H1 (cell line): ENCODE measurements at regions not wholly inside any gene's neighbourhood (a gene's known extent, or its start where the extent isn't known, plus 50 kb on each side); places are given as distances from the start of the nearest gene placed in this dataset.

Source experiments
- CTCF ChIA-PET: fragments of 300-600 bp; sonication (Branson Sonifier 250); formaldehyde crosslinking; loops from one replicate; lab custom pipeline; 2021; ENCODE audit not compliant: partially characterized antibody; lab: Charles Lee
- POLR2A ChIA-PET: fragments of 300-600 bp; sonication (Branson Sonifier 250); formaldehyde crosslinking; loops from one replicate; lab custom pipeline; 2021; ENCODE audit warnings: inconsistent platforms; ENCODE audit not compliant: partially characterized antibody; lab: Charles Lee
- DNase-seq, 2 experiments: peaks; one replicate each; pipeline versions ENCODE4 v3.0.0 to v3.0.0-alpha.2; 2010 to 2022; ENCODE audit warnings: low spot score in 2 of 2, low read depth in 1 of 2, mixed read lengths in 1 of 2
- FAIRE-seq: peaks from 2 replicates; lab custom pipeline; 2011; peaks lifted over from hg19 to GRCh38; lab: Jason Lieb, UNC
- H2AFZ ChIP-seq: 2 replicates; pipeline ENCODE4 v1.8.1; 2012; ENCODE audit warnings: low read length, inconsistent platforms
- H2AK5ac ChIP-seq: 2 replicates; pipeline ENCODE4 v1.6.1; 2013; ENCODE audit warnings: low read depth, low read length
- H2BK120ac ChIP-seq: replicated peaks from 2 replicates; pipeline ENCODE3; 2013; ENCODE audit warnings: low read depth, low read length, inconsistent platforms
- H2BK12ac ChIP-seq: 2 replicates; pipeline ENCODE4 v1.6.1; 2013; ENCODE audit warnings: low read depth, low read length
- H2BK15ac ChIP-seq: 2 replicates; pipeline ENCODE4 v1.6.1; 2013; ENCODE audit warnings: low read length
- H2BK20ac ChIP-seq: 2 replicates; pipeline ENCODE4 v1.6.1; 2013; ENCODE audit warnings: low read length
- H2BK5ac ChIP-seq: 2 replicates; pipeline ENCODE4 v1.6.1; 2013; ENCODE audit warnings: low read depth, low read length
- H3K14ac ChIP-seq: 2 replicates; pipeline ENCODE4 v1.6.1; 2013; ENCODE audit warnings: inconsistent platforms; ENCODE audit not compliant: insufficient read length
- H3K18ac ChIP-seq: 2 replicates; pipeline ENCODE4 v1.6.1; 2013; ENCODE audit warnings: low read length; ENCODE audit errors: extremely low read depth
- H3K23ac ChIP-seq: 2 replicates; pipeline ENCODE4 v1.6.1; 2013; ENCODE audit warnings: inconsistent platforms; ENCODE audit not compliant: insufficient read length
- H3K23me2 ChIP-seq: 2 replicates; pipeline ENCODE4 v1.6.1; 2013; ENCODE audit warnings: low read depth, low read length
- H3K27ac ChIP-seq: 2 replicates; pipeline ENCODE4 v1.6.1; 2011; ENCODE audit warnings: low read depth, low read length, inconsistent platforms
- H3K27me3 ChIP-seq, 4 experiments: replicated peaks in 1 of 4; 1 replicate in 1 of 4; 2 replicates in 3 of 4; pipeline versions ENCODE4 v1.6.1 to v1.8.1; 2011 to 2013; ENCODE audit warnings: low read length in 3 of 4, mild to moderate bottlenecking in 3 of 4, inconsistent platforms in 2 of 4, mixed read lengths in 2 of 4, moderate library complexity in 1 of 4; ENCODE audit not compliant: control insufficient read depth in 3 of 4, insufficient read depth in 3 of 4; ENCODE audit errors: extremely low read depth in 1 of 4
- H3K36me3 ChIP-seq, 4 experiments: 2 replicates each; pipeline versions ENCODE4 v1.6.1 to v1.8.1; 2011 to 2013; ENCODE audit warnings: mild to moderate bottlenecking in 4 of 4, low read length in 3 of 4, moderate library complexity in 2 of 4, control low read depth in 1 of 4, inconsistent platforms in 1 of 4; ENCODE audit not compliant: insufficient read depth in 4 of 4, control insufficient read depth in 2 of 4
- H3K4ac ChIP-seq: replicated peaks from 2 replicates; pipeline ENCODE3; 2013; ENCODE audit warnings: low read length, low read depth, mixed read lengths, inconsistent platforms; ENCODE audit not compliant: insufficient read length
- H3K4me1 ChIP-seq, 4 experiments: replicated peaks in 1 of 4; 1 replicate in 1 of 4; 2 replicates in 3 of 4; pipeline versions ENCODE4 v1.6.1 to v1.8.1; 2011 to 2013; ENCODE audit warnings: low read length in 3 of 4, inconsistent platforms in 2 of 4, mixed read lengths in 1 of 4; ENCODE audit not compliant: insufficient read depth in 4 of 4, control insufficient read depth in 3 of 4
- H3K4me2 ChIP-seq, 2 experiments: 2 replicates each; pipeline versions ENCODE4 v1.6.1 to v1.8.1; 2011 to 2013; ENCODE audit warnings: low read depth in 2 of 2, low read length in 2 of 2, control low read depth in 1 of 2, inconsistent platforms in 1 of 2, mild to moderate bottlenecking in 1 of 2; ENCODE audit not compliant: insufficient read depth in 1 of 2
- H3K4me3 ChIP-seq, 4 experiments: fragments of 200-600, 300-600 bp in 1 of 4; sonication (generic), shearing (Covaris generic), sonication (Bioruptor Twin) in 1 of 4; 2 replicates each; pipeline versions ENCODE4 v1.5.1 to v1.8.1; 2011 to 2016; ENCODE audit warnings: low read length in 4 of 4, low read depth in 3 of 4, control low read depth in 2 of 4, inconsistent platforms in 2 of 4, mild to moderate bottlenecking in 2 of 4, mixed read lengths in 1 of 4, moderate library complexity in 1 of 4; ENCODE audit not compliant: insufficient read depth in 2 of 4; ENCODE audit errors: extremely low read depth in 1 of 4
- H3K56ac ChIP-seq: replicated peaks from 2 replicates; pipeline ENCODE3; 2013; ENCODE audit warnings: low read depth, mild to moderate bottlenecking, mixed read lengths, low read length, inconsistent platforms; ENCODE audit not compliant: insufficient read length
- H3K79me1 ChIP-seq: 2 replicates; pipeline ENCODE4 v1.6.1; 2013; ENCODE audit warnings: low read depth, low read length, control low read depth
- H3K79me2 ChIP-seq, 2 experiments: 2 replicates each; pipeline versions ENCODE4 v1.6.1 to v1.8.1; 2012 to 2013; ENCODE audit warnings: low read length in 2 of 2, mild to moderate bottlenecking in 2 of 2, inconsistent platforms in 1 of 2; ENCODE audit not compliant: insufficient read depth in 2 of 2, control insufficient read depth in 1 of 2
- H3K9ac ChIP-seq, 4 experiments: replicated peaks in 1 of 4; 1 replicate in 1 of 4; 2 replicates in 3 of 4; pipeline versions ENCODE4 v1.6.1 to v1.8.1; 2011 to 2013; ENCODE audit warnings: low read depth in 3 of 4, low read length in 3 of 4, control low read depth in 2 of 4, mild to moderate bottlenecking in 2 of 4, moderate library complexity in 2 of 4, inconsistent platforms in 1 of 4; ENCODE audit errors: extremely low read depth in 1 of 4
- H3K9me3 ChIP-seq, 2 experiments: 2 replicates each; pipeline versions ENCODE4 v1.6.1 to v1.8.1; 2012 to 2013; ENCODE audit warnings: mild to moderate bottlenecking in 2 of 2, moderate library complexity in 2 of 2, control low read depth in 1 of 2, inconsistent platforms in 1 of 2, low read depth in 1 of 2, low read length in 1 of 2, mixed read lengths in 1 of 2; ENCODE audit not compliant: insufficient read depth in 2 of 2
- H4K20me1 ChIP-seq, 2 experiments: replicated peaks in 1 of 2; 2 replicates each; pipeline versions ENCODE3 to v1.8.1; 2011 to 2013; ENCODE audit warnings: inconsistent platforms in 2 of 2, low read length in 2 of 2, mild to moderate bottlenecking in 1 of 2; ENCODE audit not compliant: insufficient read depth in 2 of 2, control insufficient read depth in 1 of 2
- H4K5ac ChIP-seq: 2 replicates; pipeline ENCODE4 v1.6.1; 2013; ENCODE audit warnings: low read length, low read depth, mixed read lengths, inconsistent platforms; ENCODE audit not compliant: insufficient read length
- H4K8ac ChIP-seq: 2 replicates; pipeline ENCODE4 v1.8.0; 2013; ENCODE audit warnings: mild to moderate bottlenecking, moderate library complexity, low read length, inconsistent platforms; ENCODE audit not compliant: insufficient read depth; ENCODE audit errors: extremely low read depth
- H4K91ac ChIP-seq: replicated peaks from 2 replicates; pipeline ENCODE3; 2013; ENCODE audit warnings: low read length, mixed read lengths, inconsistent platforms; ENCODE audit not compliant: insufficient read length
- CTCF ChIP-seq, 3 experiments: IDR thresholded peaks; 1 replicate in 2 of 3; 2 replicates in 1 of 3; pipeline versions ENCODE4 v1.5.1 to v1.6.1; 2011; ENCODE audit warnings: low read length in 3 of 3, mild to moderate bottlenecking in 3 of 3, inconsistent platforms in 2 of 3, low read depth in 1 of 3, moderate library complexity in 1 of 3; ENCODE audit not compliant: insufficient read depth in 1 of 3; ENCODE audit errors: control extremely low read depth in 1 of 3
- E2F6 ChIP-seq: IDR thresholded peaks from 2 replicates; pipeline ENCODE4 v1.6.1; 2012; ENCODE audit warnings: inconsistent platforms
- RAD21 ChIP-seq, 2 experiments: IDR thresholded peaks in 1 of 2; conservative IDR thresholded peaks in 1 of 2; 2 replicates each; pipeline ENCODE4 v1.6.1; 2011; ENCODE audit warnings: low read depth in 2 of 2, low read length in 2 of 2, improper control_type of control experiment in 1 of 2, inconsistent platforms in 1 of 2, mild to moderate bottlenecking in 1 of 2, moderate library complexity in 1 of 2
- WGBS, 2 experiments: shearing (Covaris generic) in 1 of 2; methylation state at CpG; one replicate each; pipeline versions ENCODE4 v1.1.6 to v1.1.7; 2013 to 2015; ENCODE audit warnings: low lambda C conversion rate in 2 of 2, mixed read lengths in 2 of 2, inconsistent platforms in 1 of 2, low coverage in 1 of 2, missing lambda C conversion rate in 1 of 2; ENCODE audit not compliant: insufficient replicate concordance in 2 of 2, insufficient coverage in 1 of 2, insufficient read length in 1 of 2; ENCODE audit errors: extremely low coverage in 1 of 2, missing lambda C conversion rate in 1 of 2; 5-methylcytosine and 5-hydroxymethylcytosine counted together

- Histone ChIP-seq H3K9ac (no peak overlapping the region), H4K20me1 (no peaks in the 10 kb centered on the region), H2AFZ (0 out of 2 replicates have a peak overlapping the region, but pooled peaks have one; percentile 19), H3K4ac (no peak overlapping the region), H2BK120ac (no peak overlapping the region), H3K79me2 (no peaks in the 10 kb centered on the region), H2BK12ac (no peak overlapping the region), H3K23ac (no peak overlapping the region), H3K23me2 (no peaks in the 10 kb centered on the region), H3K4me2 (no peak overlapping the region), H3K56ac (no peak overlapping the region), H4K91ac (no peak overlapping the region), H2BK20ac (no peak overlapping the region), H3K79me1 (no peaks in the 10 kb centered on the region), H3K36me3 (no peaks in the 10 kb centered on the region), H3K9me3 (no peaks in the 10 kb centered on the region), H2BK15ac (no peak overlapping the region), H3K18ac (no peak overlapping the region), H3K27me3 (no peaks in the 10 kb centered on the region), H3K14ac (no peak overlapping the region), H4K8ac (no peak overlapping the region), H3K4me3 (no peak overlapping the region), H3K27ac (no peak overlapping the region), H2AK5ac (no peak overlapping the region), H3K4me1 (peaks cover 0 to 10% (median 3%) of the 10 kb centered on the region in 4 experiments; a peak in 5 of 7 replicates), H2BK5ac (no peak overlapping the region), H4K5ac (no peak overlapping the region)
- DNase-seq (no peak), FAIRE-seq (peak; percentile 89)
- ChIA-PET CTCF (interaction anchor here (0.5 to 3.0 kb wide), 34 partner anchors 9 to 692 kb away, joined by 3 to 17 read pairs (median 4); no protein-coding TSS in a partner anchor), POLR2A (no interaction called here)
- WGBS, 2 experiments = 74% methylated on average over 8 of the region's 8 CpGs; no CpG with 5 or more reads in 1 of the 2 experiments
- TF ChIP-seq RAD21 (IDR thresholded peaks at IDR 0.05 in 1 of 2, conservative IDR thresholded peaks at IDR 0.05 in 1 of 2; ENCODE audit: low read depth in 2 of 2, low read length in 2 of 2) (peak; percentile 66 to 76), CTCF (IDR thresholded peaks at IDR 0.05; ENCODE audit: control extremely low read depth in 1 of 3, insufficient read depth in 1 of 3, low read depth in 1 of 3, low read length in 3 of 3) (peak in 2 of 3 experiments; percentile 63 to 75; a peak in 3 of 4 replicates), E2F6 (no peak)
These were observed 115.2 kb upstream of the LNX1 start for GRCh38 chr4:53706422-53707032.
